ENCODE measurements at regions not wholly inside any gene's neighbourhood (a gene's known extent, or its start where the extent isn't known, plus 50 kb on each side); places are given as distances from the start of the nearest gene placed in this dataset.
A peak's percentile ranks its signal among the peaks of the same experiment; 100 is the strongest.

- Mint-ChIP-seq H3K27me3 (ENCODE audit: insufficient read depth, low read depth, poor library complexity) (no peaks in the 10 kb centered on the region), H3K36me3 (ENCODE audit: low read depth) (no peaks in the 10 kb centered on the region), H3K4me3 (no peak overlapping the region), H3K27ac (peak overlapping the region; percentile 57; the same call in 1 of the 2 replicates), H3K9me3 (no peaks in the 10 kb centered on the region), H3K4me1 (peaks cover 4% of the 10 kb centered on the region; the same call in 2 of the 3 replicates)
- TF ChIP-seq ZNF331 (CRISPR knock-in tag; IDR thresholded peaks at IDR 0.05; ENCODE audit: low read depth): no peak
- no peak for TF ChIP-seq CREB1 (CRISPR knock-in tag; IDR thresholded peaks at IDR 0.05; ENCODE audit: low read depth)
- no peak overlapping the region for H3K4me3 ChIP-seq
- H3F3A ChIP-seq (replicated peaks; ENCODE audit: low read depth): no peaks in the 10 kb centered on the region
- H3K27me3 ChIP-seq (ENCODE audit: insufficient read depth): no peaks in the 10 kb centered on the region
- H3K9me2 ChIP-seq (ENCODE audit: insufficient read depth): peaks cover 10% of the 10 kb centered on the region
- no peak for ATAC-seq
- no peak overlapping the region for H2AFZ ChIP-seq
- H3K36me3 ChIP-seq (ENCODE audit: insufficient read depth): no peaks in the 10 kb centered on the region
- H4K20me1 ChIP-seq (replicated peaks; ENCODE audit: insufficient read depth): no peaks in the 10 kb centered on the region
- H3K27ac ChIP-seq (ENCODE audit: low read depth): no peak overlapping the region
- no peaks in the 10 kb centered on the region for H3K79me2 ChIP-seq (replicated peaks; ENCODE audit: insufficient read depth)
- H3K4me1 ChIP-seq (ENCODE audit: insufficient read depth): no peaks in the 10 kb centered on the region
- H3K4me2 ChIP-seq: no peak overlapping the region
- DNase-seq (ENCODE audit: low spot score): no peak
Observed at GRCh38 chr13:91232716-91233115, 114.8 kb upstream of the MIR17HG start.

GRCh38 chr13:91233291-91233690 lies 114.2 kb upstream of the MIR17HG start:
- peaks cover 10% of the 10 kb centered on the region for H3K9me2 ChIP-seq (ENCODE audit: insufficient read depth)
- no peaks in the 10 kb centered on the region for H3K27me3 ChIP-seq (ENCODE audit: insufficient read depth)
- H3K4me2 ChIP-seq: no peak overlapping the region
- peaks cover 4% of the 10 kb centered on the region; the same call in 2 of the 3 replicates for H3K4me1 Mint-ChIP-seq
- H3K79me2 ChIP-seq (replicated peaks; ENCODE audit: insufficient read depth): no peaks in the 10 kb centered on the region
- no peak for ATAC-seq
- H3K27ac ChIP-seq (ENCODE audit: low read depth): no peak overlapping the region
- no peaks in the 10 kb centered on the region for H3K36me3 Mint-ChIP-seq (ENCODE audit: low read depth)
- H3K27me3 Mint-ChIP-seq (ENCODE audit: insufficient read depth, low read depth, poor library complexity): no peaks in the 10 kb centered on the region
- H3K27ac Mint-ChIP-seq: peak overlapping the region; percentile 57; the same call in 1 of the 2 replicates
- DNase-seq (ENCODE audit: low spot score): no peak
- H3K4me3 Mint-ChIP-seq: no peak overlapping the region
- no peaks in the 10 kb centered on the region for H3F3A ChIP-seq (replicated peaks; ENCODE audit: low read depth)
- no peaks in the 10 kb centered on the region for H3K4me1 ChIP-seq (ENCODE audit: insufficient read depth)
- H3K4me3 ChIP-seq: no peak overlapping the region
- no peaks in the 10 kb centered on the region for H4K20me1 ChIP-seq (replicated peaks; ENCODE audit: insufficient read depth)
- no peak overlapping the region for H2AFZ ChIP-seq
- no peaks in the 10 kb centered on the region for H3K36me3 ChIP-seq (ENCODE audit: insufficient read depth)
- TF ChIP-seq CTCF (conservative IDR thresholded peaks at IDR 0.05; ENCODE audit: low read depth in 2 of 2): no peak
- TF ChIP-seq EZH2phosphoT487 (IDR thresholded peaks at IDR 0.05; ENCODE audit: unreplicated experiment): no peak
- no peak for TF ChIP-seq POLR2AphosphoS5 (IDR thresholded peaks at IDR 0.05; ENCODE audit: low read depth)
- no peak for TF ChIP-seq REST (IDR thresholded peaks at IDR 0.05; ENCODE audit: unreplicated experiment)
- no peak for TF ChIP-seq ZNF331 (CRISPR knock-in tag; IDR thresholded peaks at IDR 0.05; ENCODE audit: low read depth)
- TF ChIP-seq STAT1 (IDR thresholded peaks at IDR 0.05; ENCODE audit: unreplicated experiment): no peak
- H3K9me3 Mint-ChIP-seq: no peaks in the 10 kb centered on the region

Data from GM23338 (cell line).